ENCODE measurements at regions not wholly inside any gene's neighbourhood (a gene's known extent, or its start where the extent isn't known, plus 50 kb on each side); places are given as distances from the start of the nearest gene placed in this dataset.
"Not testable (repeated sequence)": the region's sequence is repeated elsewhere in the genome, so short reads cannot be mapped to it uniquely, and the experiment has no call there.

DNA sequence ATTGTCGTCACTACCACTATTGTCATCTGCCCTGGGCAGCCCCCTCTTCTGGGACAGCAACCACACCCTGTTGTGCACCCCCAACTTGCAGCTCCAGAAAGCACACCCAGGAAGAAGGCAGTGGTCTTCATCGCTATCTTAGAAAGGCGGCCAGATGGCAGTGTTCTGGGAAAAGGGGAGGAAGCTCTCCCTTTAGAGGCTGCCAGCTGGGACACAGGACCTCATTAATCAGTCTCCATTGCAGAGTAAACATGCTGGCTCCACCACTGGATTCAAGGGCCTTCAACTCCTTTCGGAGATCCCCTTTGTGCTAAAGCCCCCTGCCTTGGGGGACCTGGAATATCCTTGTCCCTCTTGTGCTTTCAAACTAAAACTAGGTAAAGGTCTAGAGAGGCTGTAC, 199.3 kb upstream of the LINGO1 start:
- H3K27me3 Mint-ChIP-seq (ENCODE audit: low read depth in 3 of 3) = peaks cover 1 to 4% (median 2%) of the 10 kb centered on the region in 3 donors
- DNase-seq = no peak
- no peak overlapping the region for H3K27ac Mint-ChIP-seq
- no peaks in the 10 kb centered on the region for H3K4me1 Mint-ChIP-seq
- H3K4me3 Mint-ChIP-seq = no peak overlapping the region
- H3K36me3 Mint-ChIP-seq = no peaks in the 10 kb centered on the region
- no peaks in the 10 kb centered on the region for H3K9me3 Mint-ChIP-seq

GRCh38 chr15:77830051-77830468, 197.3 kb upstream of the LINGO1 start:
- no peaks in the 10 kb centered on the region for H3K4me1 Mint-ChIP-seq
- no peaks in the 10 kb centered on the region for H3K9me3 Mint-ChIP-seq
- peaks cover 1 to 6% (median 2%) of the 10 kb centered on the region in 3 donors for H3K27me3 Mint-ChIP-seq (ENCODE audit: low read depth in 3 of 3)
- H3K4me3 Mint-ChIP-seq = no peak overlapping the region
- H3K36me3 Mint-ChIP-seq = no peaks in the 10 kb centered on the region
- DNase-seq = no peak
- no peak overlapping the region for H3K27ac Mint-ChIP-seq

DNA sequence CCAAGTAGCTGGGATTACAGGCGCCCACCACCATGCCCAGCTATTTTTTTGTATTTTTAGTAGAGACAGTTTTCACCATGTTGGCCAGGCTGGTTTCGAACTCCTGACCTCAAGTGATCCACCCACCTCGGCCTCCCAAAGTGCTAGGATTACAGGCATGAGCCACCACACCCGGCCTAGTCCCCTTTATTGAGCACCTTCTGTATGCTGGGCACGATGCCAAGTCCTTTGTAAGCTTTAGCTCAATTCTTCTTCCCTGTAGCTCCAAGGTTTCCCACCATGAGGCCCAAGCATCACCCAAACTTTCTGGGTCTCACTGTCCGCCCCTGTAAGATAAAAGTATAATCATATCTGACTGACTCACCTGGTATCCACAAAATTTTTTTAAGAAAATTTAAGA, 196.6 kb upstream of the LINGO1 start:
- H3K4me3 Mint-ChIP-seq; H3K9me3 Mint-ChIP-seq; H3K4me1 Mint-ChIP-seq; DNase-seq; H3K36me3 Mint-ChIP-seq; H3K27ac Mint-ChIP-seq; H3K27me3 Mint-ChIP-seq (ENCODE audit: low read depth in 3 of 3): not testable (repeated sequence)

- no peaks in the 10 kb centered on the region for H3K36me3 Mint-ChIP-seq
- no peaks in the 10 kb centered on the region for H3K9me3 Mint-ChIP-seq
- no peak for DNase-seq
Observed at GRCh38 chr15:77827860-77828259, 195.1 kb upstream of the LINGO1 start.

GRCh38 chr15:77826006-77826695, 193.4 kb upstream of the LINGO1 start:
- Mint-ChIP-seq H3K27me3 (ENCODE audit: low read depth in 3 of 3) (peaks cover 5 to 12% (median 10%) of the 10 kb centered on the region in 3 donors), H3K9me3 (peaks cover 0 to 3% (median 0%) of the 10 kb centered on the region in 6 donors), H3K36me3 (peaks cover 0 to 1% (median 0%) of the 10 kb centered on the region in 3 donors), H3K4me3 (no peak overlapping the region), H3K4me1 (no peaks in the 10 kb centered on the region), H3K27ac (no peak overlapping the region)
- DNase-seq = no peak

More at GRCh38 chr15:77827860-77828259, 195.1 kb upstream of the LINGO1 start:
- H3K4me1 Mint-ChIP-seq = no peaks in the 10 kb centered on the region
- H3K27me3 Mint-ChIP-seq (ENCODE audit: low read depth in 3 of 3) = peaks cover 2 to 6% (median 4%) of the 10 kb centered on the region in 3 donors
- H3K27ac Mint-ChIP-seq = no peak overlapping the region
- H3K4me3 Mint-ChIP-seq = no peak overlapping the region

DNA sequence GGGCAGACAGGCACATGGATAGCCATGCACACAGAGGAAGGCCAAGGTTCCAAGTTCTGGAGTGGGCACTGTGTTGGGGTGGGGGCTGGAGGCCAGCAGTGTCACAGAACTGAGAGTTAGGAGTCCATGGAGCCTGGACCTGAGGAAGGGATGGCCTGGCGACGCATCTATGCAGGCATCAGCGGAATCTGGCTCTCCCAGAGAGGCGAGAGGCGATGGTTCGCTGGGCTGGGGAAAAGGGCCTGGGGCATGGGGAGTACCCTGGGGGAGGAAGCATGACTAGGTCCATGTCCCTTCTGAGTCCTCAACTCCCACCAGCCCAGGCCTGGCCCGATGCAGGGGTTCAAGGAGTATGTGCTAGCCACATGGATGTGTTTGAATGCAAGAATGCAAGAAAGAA, 192.8 kb upstream of the LINGO1 start:
- no peak for DNase-seq
- Mint-ChIP-seq H3K27ac (no peak overlapping the region), H3K4me3 (no peak overlapping the region), H3K4me1 (no peaks in the 10 kb centered on the region), H3K9me3 (peaks cover 0 to 3% (median 0%) of the 10 kb centered on the region in 6 donors), H3K36me3 (peaks cover 0 to 4% (median 0%) of the 10 kb centered on the region in 3 donors), H3K27me3 (ENCODE audit: low read depth in 3 of 3) (peaks cover 8 to 14% (median 14%) of the 10 kb centered on the region in 3 donors)

GRCh38 chr15:77825252-77825542, 192.5 kb upstream of the LINGO1 start:
- Mint-ChIP-seq H3K36me3 (peaks cover 0 to 4% (median 0%) of the 10 kb centered on the region in 3 donors), H3K4me3 (no peak overlapping the region), H3K9me3 (peaks cover 0 to 3% (median 0%) of the 10 kb centered on the region in 6 donors), H3K4me1 (no peaks in the 10 kb centered on the region), H3K27me3 (ENCODE audit: low read depth in 3 of 3) (peaks cover 10 to 16% (median 14%) of the 10 kb centered on the region in 3 donors), H3K27ac (no peak overlapping the region)
- DNase-seq = no peak

DNA sequence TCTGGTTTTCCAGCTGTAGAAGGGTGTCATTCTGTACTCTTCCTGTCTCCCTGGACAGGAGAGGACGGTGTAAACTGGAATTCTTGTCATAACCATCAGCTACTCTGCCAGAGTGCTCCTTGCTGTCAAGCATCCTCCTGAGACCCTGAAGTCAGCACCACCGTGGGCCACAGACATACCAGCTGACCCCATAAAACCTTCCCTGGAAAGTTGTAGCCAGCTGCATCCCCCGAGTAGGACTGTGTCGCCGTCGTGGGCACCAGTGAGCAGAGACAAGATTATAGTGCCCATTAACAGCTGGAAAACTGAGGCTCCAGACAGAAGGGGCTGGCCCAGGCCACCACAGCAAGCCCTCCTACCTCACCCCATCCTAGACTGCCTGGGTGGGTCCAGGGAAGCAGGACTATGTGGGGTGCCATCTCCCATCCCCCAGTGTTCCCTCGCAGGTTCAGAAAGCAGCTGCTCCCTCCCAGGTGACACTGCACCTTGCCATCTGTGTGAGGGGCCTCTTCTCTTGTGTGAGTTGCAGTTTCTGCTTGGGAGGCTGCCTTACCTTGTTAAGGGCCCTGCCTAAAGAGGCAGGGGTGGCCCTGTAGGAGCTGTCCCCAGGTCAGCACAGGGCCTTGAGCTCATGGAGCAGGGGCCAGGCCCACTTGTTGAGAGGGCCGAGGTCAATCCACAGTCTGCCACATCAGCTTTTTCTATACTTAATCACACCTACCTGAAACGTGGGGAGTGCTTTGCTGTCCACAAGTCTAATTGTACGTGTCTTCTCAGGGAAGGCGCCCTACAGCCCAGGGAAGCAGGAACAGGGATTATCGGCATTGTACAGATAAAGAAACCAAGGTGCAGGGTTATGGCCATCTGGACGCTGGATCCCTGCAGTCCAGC, 191.9 kb upstream of the LINGO1 start:
- no peaks in the 10 kb centered on the region for H3K4me1 Mint-ChIP-seq
- H3K9me3 Mint-ChIP-seq = peaks cover 0 to 3% (median 0%) of the 10 kb centered on the region in 6 donors
- H3K4me3 Mint-ChIP-seq = no peak overlapping the region
- peaks cover 10 to 16% (median 14%) of the 10 kb centered on the region in 3 donors for H3K27me3 Mint-ChIP-seq (ENCODE audit: low read depth in 3 of 3)
- peaks cover 0 to 4% (median 0%) of the 10 kb centered on the region in 3 donors for H3K36me3 Mint-ChIP-seq
- no peak for DNase-seq
- H3K27ac Mint-ChIP-seq = no peak overlapping the region

DNA sequence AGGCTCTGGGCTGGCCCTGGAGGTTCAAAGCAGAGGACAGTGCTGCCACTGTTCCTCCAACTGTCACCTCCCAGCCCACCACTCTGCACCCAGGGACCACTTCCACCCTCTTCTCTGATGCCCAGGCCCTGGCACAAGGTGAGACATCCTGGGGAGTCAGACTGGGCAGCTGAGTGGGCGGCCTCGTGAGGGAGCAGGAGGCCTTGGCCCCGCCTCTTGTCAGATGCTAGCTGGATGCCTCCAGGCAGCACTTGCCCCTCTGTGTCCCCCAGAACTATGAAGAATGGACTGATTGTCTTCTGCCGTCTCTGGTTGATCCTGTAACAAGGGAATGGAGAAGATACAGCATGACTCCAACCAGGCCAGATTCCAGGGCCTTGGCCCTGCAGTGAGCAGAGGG, 191.0 kb upstream of the LINGO1 start:
- no peak overlapping the region for H3K27ac Mint-ChIP-seq
- H3K4me3 Mint-ChIP-seq = no peak overlapping the region

DNA sequence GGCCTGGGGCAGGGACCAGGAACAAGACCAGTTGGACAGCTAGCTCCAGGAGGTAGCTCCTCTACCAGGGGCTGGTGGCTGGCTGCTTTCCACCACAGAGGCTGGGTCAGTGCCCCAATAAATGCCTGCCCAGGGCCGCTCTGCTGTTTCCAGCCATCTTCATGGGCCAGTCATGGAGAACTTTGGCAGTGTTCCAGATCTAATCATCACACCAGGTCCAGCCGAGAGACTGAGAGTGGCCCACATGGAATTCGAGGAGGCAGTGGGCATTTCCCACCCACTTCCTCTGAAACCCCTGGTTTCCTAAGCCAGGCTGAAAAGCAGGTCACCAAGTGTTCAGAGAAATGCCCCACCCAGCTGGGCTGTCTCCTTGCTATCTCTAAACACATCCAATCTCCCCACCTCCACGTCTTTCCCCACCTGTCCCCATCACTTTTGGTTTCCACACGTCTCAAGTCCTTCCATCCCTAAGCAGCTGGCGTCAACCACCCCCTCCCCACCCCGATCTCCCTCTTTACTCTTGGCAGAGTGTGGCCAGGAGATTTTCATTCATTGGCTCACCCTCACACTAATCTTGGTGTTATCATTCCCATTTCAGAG, 190.0 kb upstream of the LINGO1 start:
- Mint-ChIP-seq H3K4me1 (no peaks in the 10 kb centered on the region), H3K27me3 (ENCODE audit: low read depth in 3 of 3) (peaks cover 10 to 17% (median 11%) of the 10 kb centered on the region in 3 donors), H3K4me3 (no peak overlapping the region), H3K27ac (no peak overlapping the region), H3K9me3 (peaks cover 0 to 3% (median 0%) of the 10 kb centered on the region in 6 donors), H3K36me3 (peaks cover 0 to 4% (median 0%) of the 10 kb centered on the region in 3 donors)
- DNase-seq = no peak

More for the DNA sequence above, 191.0 kb upstream of the LINGO1 start:
- Mint-ChIP-seq H3K9me3 (peaks cover 0 to 3% (median 0%) of the 10 kb centered on the region in 6 donors), H3K27me3 (ENCODE audit: low read depth in 3 of 3) (peaks cover 10 to 16% (median 14%) of the 10 kb centered on the region in 3 donors), H3K36me3 (peaks cover 0 to 4% (median 0%) of the 10 kb centered on the region in 3 donors), H3K4me1 (no peaks in the 10 kb centered on the region)
- DNase-seq = no peak

DNA sequence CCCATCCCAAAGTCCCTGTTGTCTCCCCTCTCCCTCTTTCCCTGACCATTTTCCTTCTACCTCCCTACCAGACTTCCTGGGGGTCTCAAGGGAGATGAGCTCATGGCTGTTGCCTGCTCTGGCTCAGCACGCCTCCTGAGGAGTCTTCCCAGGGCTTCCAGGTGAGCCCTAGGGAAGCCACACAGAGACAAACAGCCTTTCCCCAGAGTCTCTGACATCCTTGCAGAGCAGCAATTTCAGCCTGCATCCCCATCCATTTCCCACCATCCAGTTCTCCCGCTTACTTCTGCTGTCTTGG, 189.2 kb upstream of the LINGO1 start:
- H3K27ac Mint-ChIP-seq = no peak overlapping the region
- peaks cover 0 to 4% (median 0%) of the 10 kb centered on the region in 3 donors for H3K36me3 Mint-ChIP-seq
- no peak for DNase-seq

GRCh38 chr15:77821188-77821958, 188.7 kb upstream of the LINGO1 start:
- no peak for DNase-seq
- no peak overlapping the region for H3K4me3 Mint-ChIP-seq
- no peaks in the 10 kb centered on the region for H3K4me1 Mint-ChIP-seq
- peaks cover 0 to 4% (median 0%) of the 10 kb centered on the region in 3 donors for H3K36me3 Mint-ChIP-seq
- peaks cover 0 to 3% (median 0%) of the 10 kb centered on the region in 6 donors for H3K9me3 Mint-ChIP-seq
- peaks cover 10 to 18% (median 17%) of the 10 kb centered on the region in 3 donors for H3K27me3 Mint-ChIP-seq (ENCODE audit: low read depth in 3 of 3)
- H3K27ac Mint-ChIP-seq = no peak overlapping the region

More for the DNA sequence above, 189.2 kb upstream of the LINGO1 start:
- Mint-ChIP-seq H3K27me3 (ENCODE audit: low read depth in 3 of 3) (peaks cover 10 to 18% (median 14%) of the 10 kb centered on the region in 3 donors), H3K9me3 (peaks cover 0 to 3% (median 0%) of the 10 kb centered on the region in 6 donors), H3K4me1 (no peaks in the 10 kb centered on the region), H3K4me3 (no peak overlapping the region)
